ENCODE measurements at regions not wholly inside any gene's neighbourhood (a gene's known extent, or its start where the extent isn't known, plus 50 kb on each side); places are given as distances from the start of the nearest gene placed in this dataset.

DNA sequence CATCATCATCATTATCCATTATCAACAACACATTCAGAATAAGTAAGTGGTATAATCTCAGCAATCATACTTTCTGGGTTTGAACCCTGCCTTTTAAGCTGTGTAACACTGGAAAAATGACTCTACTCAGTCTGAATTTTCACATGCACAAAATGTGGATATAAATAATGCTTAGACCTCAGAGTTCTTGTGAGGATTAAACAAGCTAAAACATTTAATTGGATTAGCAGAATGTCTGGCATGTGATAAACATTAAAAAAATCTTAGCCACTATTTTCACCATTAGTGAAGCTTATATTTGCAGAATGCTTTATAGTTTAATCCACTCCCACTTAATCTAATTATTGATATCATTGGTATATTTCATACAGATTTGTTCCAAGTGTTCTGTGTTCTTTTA is 412.3 kb downstream of the RFC3 start:
- ATAC-seq (no peak), DNase-seq (ENCODE audit: low read depth, low spot score) (no peak)
- Histone ChIP-seq H3K36me3 (ENCODE audit: control insufficient read depth in 1 of 2, insufficient read depth in 2 of 2, low read length in 2 of 2) (no peaks in the 10 kb centered on the region), H3K9me3 (ENCODE audit: control insufficient read depth in 1 of 2, insufficient read depth in 1 of 2, low read depth in 1 of 2, low read length in 2 of 2) (no peaks in the 10 kb centered on the region), H3K4me1 (ENCODE audit: control insufficient read depth in 1 of 2, insufficient read depth in 2 of 2, low read length in 2 of 2) (no peaks in the 10 kb centered on the region), H4K20me1 (ENCODE audit: insufficient read depth) (no peaks in the 10 kb centered on the region), H3K27ac (ENCODE audit: low read depth, low read length) (no peak overlapping the region), H3K4me3 (replicated peaks in 1 of 2; ENCODE audit: low read depth in 1 of 2, low read length in 2 of 2) (no peak overlapping the region), H3K27me3 (ENCODE audit: insufficient read depth, low read length) (no peaks in the 10 kb centered on the region), H3K9ac (ENCODE audit: low read length) (no peak overlapping the region), H3K79me2 (ENCODE audit: insufficient read depth, low read length) (no peaks in the 10 kb centered on the region), H3K9me2 (ENCODE audit: insufficient read depth) (no peaks in the 10 kb centered on the region), H3K4me2 (ENCODE audit: low read length) (no peak overlapping the region), H2AFZ (ENCODE audit: low read depth, low read length, poor library complexity, severe bottlenecking) (no peak overlapping the region)
- TF ChIP-seq TCF7L2 (IDR thresholded peaks at IDR 0.05; ENCODE audit: borderline replicate concordance, extremely low read depth, insufficient read depth, insufficient read length) = no peak
- TF ChIP-seq SIN3A (IDR thresholded peaks at IDR 0.05; ENCODE audit: low read depth) = no peak
- no TSS peak for BruUV-seq (replicated peaks)
- intact Hi-C loops (cut with micrococcal nuclease) = no loop called here
- POLR2A ChIA-PET = no interaction called here
- RAD21 ChIA-PET (ENCODE audit: low non-redundant PET in 1 of 2, low total read pairs in 2 of 2, uncharacterized antibody in 2 of 2, unreplicated experiment in 2 of 2) = no interaction called here
- CTCF ChIA-PET = no interaction called here

DNA sequence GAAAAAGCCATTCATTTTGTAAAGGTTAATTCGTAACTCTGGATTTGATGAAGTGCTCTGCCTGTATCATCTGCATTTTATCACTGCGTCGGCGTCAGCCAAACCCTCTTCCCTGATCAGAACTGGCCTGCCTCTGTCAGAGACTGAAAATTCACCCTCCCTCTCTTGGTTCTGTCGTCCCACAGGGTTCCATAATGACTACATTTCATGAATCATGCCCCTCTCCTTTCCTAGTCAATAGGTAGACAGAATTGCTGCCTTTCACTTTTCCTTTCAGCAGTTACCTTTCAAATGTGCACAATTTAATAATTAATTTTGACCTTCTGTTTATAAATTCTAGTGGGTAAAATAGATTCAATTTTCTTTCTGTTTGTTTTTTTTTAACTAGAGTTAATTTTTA is 423.4 kb downstream of the RFC3 start:
- ChIA-PET RAD21 (ENCODE audit: low non-redundant PET in 1 of 2, low total read pairs in 2 of 2, uncharacterized antibody in 2 of 2, unreplicated experiment in 2 of 2) (no interaction called here), CTCF (no interaction called here), POLR2A (no interaction called here)
- Histone ChIP-seq H3K4me3 (replicated peaks in 1 of 2; ENCODE audit: low read depth in 1 of 2, low read length in 2 of 2) (no peak overlapping the region), H3K9me2 (ENCODE audit: insufficient read depth) (no peaks in the 10 kb centered on the region), H3K27ac (ENCODE audit: low read depth, low read length) (no peak overlapping the region), H3K27me3 (ENCODE audit: insufficient read depth, low read length) (no peaks in the 10 kb centered on the region), H3K4me2 (ENCODE audit: low read length) (no peak overlapping the region), H4K20me1 (ENCODE audit: insufficient read depth) (no peaks in the 10 kb centered on the region), H2AFZ (ENCODE audit: low read depth, low read length, poor library complexity, severe bottlenecking) (no peak overlapping the region), H3K36me3 (ENCODE audit: control insufficient read depth in 1 of 2, insufficient read depth in 2 of 2, low read length in 2 of 2) (no peaks in the 10 kb centered on the region), H3K79me2 (ENCODE audit: insufficient read depth, low read length) (no peaks in the 10 kb centered on the region), H3K9ac (ENCODE audit: low read length) (no peak overlapping the region), H3K4me1 (ENCODE audit: control insufficient read depth in 1 of 2, insufficient read depth in 2 of 2, low read length in 2 of 2) (0 out of 4 replicates have a peak, but pooled peaks cover 0 to 1% of the 10 kb centered on the region in 2 experiments), H3K9me3 (ENCODE audit: control insufficient read depth in 1 of 2, insufficient read depth in 1 of 2, low read depth in 1 of 2, low read length in 2 of 2) (no peaks in the 10 kb centered on the region)
- intact Hi-C loops (cut with micrococcal nuclease) = no loop called here
- TF ChIP-seq, protein P1, sequence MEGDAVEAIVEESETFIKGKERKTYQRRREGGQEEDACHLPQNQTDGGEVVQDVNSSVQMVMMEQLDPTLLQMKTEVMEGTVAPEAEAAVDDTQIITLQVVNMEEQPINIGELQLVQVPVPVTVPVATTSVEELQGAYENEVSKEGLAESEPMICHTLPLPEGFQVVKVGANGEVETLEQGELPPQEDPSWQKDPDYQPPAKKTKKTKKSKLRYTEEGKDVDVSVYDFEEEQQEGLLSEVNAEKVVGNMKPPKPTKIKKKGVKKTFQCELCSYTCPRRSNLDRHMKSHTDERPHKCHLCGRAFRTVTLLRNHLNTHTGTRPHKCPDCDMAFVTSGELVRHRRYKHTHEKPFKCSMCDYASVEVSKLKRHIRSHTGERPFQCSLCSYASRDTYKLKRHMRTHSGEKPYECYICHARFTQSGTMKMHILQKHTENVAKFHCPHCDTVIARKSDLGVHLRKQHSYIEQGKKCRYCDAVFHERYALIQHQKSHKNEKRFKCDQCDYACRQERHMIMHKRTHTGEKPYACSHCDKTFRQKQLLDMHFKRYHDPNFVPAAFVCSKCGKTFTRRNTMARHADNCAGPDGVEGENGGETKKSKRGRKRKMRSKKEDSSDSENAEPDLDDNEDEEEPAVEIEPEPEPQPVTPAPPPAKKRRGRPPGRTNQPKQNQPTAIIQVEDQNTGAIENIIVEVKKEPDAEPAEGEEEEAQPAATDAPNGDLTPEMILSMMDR (IDR thresholded peaks at IDR 0.05 in 2 of 3, conservative IDR thresholded peaks at IDR 0.05 in 1 of 3; ENCODE audit: borderline replicate concordance in 1 of 3, insufficient read depth in 1 of 3, low read depth in 2 of 3, low read length in 2 of 3) = no peak
- TF ChIP-seq CBX3 (IDR thresholded peaks at IDR 0.05; ENCODE audit: low read depth) = no peak
- no peak for TF ChIP-seq ZFX (IDR thresholded peaks at IDR 0.05)
- TF ChIP-seq FOSL1 (IDR thresholded peaks at IDR 0.05; ENCODE audit: low read depth) = no peak
- TF ChIP-seq POLR2AphosphoS5 (IDR thresholded peaks at IDR 0.05; ENCODE audit: low read depth, low read length) = no peak
- DNase-seq (ENCODE audit: low read depth, low spot score) = no peak
- no TSS peak for BruUV-seq (replicated peaks)
- no peak for ATAC-seq
